Activated CD4-positive, alpha-beta T cell treated with anti-CD3 and anti-CD28 coated beads for 1 hour (primary cell): ENCODE measurements at regions not wholly inside any gene's neighbourhood (a gene's known extent, or its start where the extent isn't known, plus 50 kb on each side); places are given as distances from the start of the nearest gene placed in this dataset.

ENCODE experiments used
- DNase-seq: peaks from one replicate; pipeline ENCODE4 v3.0.0-alpha.2; 2020

GRCh38 chr17:77507111-77507885 lies 366.5 kb downstream of the SEC14L1 start:
- no peak for DNase-seq

DNA sequence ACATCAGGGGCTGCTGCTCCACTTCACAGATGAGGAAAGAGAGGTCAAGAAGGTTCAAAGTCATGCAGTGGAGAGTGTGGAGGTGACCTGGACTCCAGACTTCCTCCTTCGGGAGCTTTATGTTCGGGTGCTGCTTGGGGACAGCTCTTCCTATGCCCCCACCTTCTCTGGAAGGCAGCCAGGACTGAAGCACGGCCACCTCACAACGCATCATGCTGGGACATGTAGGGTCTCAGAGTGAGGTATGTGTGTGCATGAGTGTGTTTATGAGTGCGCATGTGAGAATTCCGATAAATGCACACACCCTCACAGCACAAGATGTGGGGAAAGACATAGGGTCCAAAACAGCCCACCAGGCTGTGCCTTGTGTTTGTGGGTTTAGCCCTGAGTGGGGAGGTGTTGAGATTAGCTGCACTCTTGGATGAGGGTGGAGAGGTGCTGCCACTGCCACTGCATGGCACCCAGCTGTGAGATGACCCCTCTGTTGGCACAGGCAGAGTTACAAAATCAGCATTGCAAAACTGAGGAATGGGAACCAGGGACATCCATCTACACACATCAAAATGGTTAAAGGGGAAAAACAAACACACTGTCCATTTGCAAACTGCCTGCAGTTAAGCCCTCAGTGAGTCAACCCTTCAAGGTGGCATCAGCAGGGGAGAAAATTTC lies 367.4 kb downstream of the SEC14L1 start:
- no peak for DNase-seq

GRCh38 chr17:77509089-77509488 lies 368.3 kb downstream of the SEC14L1 start:
- DNase-seq, result no peak

GRCh38 chr17:77509599-77509998 lies 368.8 kb downstream of the SEC14L1 start:
- DNase-seq, result no peak

DNA sequence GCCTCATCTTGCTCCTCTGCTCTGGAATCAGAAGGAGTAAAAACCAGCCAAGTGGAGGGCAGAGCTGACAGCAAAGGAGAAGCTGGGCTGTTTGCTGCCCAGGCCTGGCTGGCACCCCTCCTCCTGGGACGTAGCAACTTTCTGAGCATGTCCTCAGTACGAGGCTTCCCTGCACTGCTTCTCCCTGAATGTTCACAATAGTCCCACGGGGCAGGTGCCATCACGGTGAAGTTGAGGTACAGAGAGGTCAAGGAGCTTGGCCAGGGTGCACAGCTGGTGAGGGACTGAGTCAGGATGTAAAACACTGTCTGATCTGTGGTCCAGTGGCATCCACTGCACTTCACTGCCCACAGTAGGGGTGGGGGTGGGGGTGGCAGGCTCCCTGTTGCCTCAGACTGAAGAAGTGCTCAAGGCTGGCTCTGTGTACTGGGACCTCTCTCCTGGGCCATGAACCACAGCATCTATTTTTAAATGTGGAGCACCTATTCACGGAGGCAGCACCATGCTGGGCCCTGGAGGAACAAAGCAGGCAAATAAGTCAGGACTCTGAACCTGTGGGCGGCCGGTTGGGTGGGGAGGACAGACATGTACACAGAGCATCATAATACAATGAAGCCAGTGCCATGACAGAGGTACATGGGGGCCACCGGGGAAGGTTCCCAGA lies 369.5 kb downstream of the SEC14L1 start:
- DNase-seq, result no peak

- DNase-seq, result no peak
Measured at GRCh38 chr17:77511514-77512061, 370.8 kb downstream of the SEC14L1 start.

DNA sequence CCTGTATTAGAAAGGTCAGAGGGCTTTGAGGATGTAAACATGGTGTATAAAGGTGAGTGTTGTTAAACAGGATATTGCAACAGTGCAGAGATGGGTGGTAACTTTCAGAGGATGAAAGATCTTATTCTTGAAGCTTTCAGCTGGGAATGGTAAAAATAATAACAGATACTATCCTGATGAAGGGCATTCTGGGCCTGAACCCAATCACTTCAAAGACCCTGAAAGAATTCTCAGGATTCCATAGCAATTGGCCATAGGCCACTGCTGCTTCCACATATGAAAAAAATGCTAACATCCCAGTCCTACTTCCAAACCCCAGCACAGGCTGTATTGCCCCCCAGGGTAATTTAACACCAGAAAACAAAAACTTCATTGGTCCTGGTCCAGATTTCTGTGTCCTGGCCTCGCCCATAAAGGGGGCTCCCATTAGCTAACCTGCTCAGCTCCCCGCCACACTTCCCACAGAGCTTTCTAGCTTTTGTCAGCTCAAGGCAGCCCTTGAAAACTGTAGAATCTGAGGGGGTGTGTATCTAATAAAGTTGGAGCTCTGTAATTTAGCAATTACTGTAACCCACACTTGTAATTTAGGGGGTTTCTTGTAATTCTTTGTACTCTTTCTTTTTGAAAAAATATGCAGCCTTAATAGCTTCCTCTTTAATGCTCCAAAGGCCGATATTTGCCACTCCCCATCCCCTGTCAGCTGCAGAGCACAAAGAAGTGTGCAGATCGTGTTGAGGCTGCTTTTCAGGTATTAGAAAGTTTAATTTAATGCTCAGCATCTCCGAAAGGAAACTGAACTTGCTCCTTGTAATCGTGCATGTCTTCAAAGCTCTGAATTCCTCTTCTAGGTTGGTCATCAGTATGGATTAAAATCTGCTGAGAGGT lies 371.5 kb downstream of the SEC14L1 start:
- DNase-seq, result no peak

DNA sequence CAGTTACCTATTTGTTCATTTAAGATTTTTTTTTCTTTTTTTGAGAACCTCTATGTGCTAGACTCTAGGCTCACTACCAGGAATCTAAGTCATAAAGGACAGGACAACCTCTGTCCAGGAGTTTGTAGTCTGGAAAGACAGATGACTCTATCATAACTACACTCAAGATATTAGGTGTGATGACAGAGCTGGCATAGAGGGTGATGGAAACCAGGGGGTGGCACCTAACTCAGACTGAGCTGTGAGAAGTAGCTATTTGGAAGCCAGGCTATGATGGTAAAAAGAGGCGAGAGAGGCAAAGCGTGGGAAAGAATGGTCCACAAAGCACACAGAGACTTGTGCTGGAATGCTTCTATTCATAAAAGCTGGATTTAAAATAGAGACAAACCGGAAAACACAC lies 372.3 kb downstream of the SEC14L1 start:
- no peak for DNase-seq

DNA sequence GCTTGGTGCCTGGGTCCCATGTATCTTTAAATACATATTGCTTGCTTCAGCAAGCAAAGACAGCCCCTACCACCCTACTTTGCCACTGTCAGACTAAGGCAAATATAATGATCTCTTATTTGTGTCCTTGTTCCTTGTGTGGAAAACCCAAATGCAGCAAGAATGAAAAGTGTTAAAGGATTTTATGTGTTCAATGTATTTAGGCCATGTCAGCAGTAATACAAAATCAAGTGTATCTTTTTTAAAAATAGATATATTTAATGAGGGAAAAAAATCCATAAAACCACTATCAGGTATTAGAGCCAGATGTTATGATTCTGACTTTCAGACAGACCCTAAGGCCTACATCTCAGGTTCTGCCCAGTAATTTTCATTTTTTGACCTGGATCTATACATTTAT lies 374.5 kb downstream of the SEC14L1 start:
- DNase-seq, result no peak

- DNase-seq, result no peak
Measured at GRCh38 chr17:77516902-77517301, 376.1 kb downstream of the SEC14L1 start.

- no peak for DNase-seq
Measured at GRCh38 chr17:77521076-77521475, 380.3 kb downstream of the SEC14L1 start.

- no peak for DNase-seq
Measured at GRCh38 chr17:77523540-77523939, 382.8 kb downstream of the SEC14L1 start.

- no peak for DNase-seq
Measured at GRCh38 chr17:77526259-77526711, 385.5 kb downstream of the SEC14L1 start.

GRCh38 chr17:77526728-77527350 lies 386.1 kb downstream of the SEC14L1 start:
- no peak for DNase-seq

DNA sequence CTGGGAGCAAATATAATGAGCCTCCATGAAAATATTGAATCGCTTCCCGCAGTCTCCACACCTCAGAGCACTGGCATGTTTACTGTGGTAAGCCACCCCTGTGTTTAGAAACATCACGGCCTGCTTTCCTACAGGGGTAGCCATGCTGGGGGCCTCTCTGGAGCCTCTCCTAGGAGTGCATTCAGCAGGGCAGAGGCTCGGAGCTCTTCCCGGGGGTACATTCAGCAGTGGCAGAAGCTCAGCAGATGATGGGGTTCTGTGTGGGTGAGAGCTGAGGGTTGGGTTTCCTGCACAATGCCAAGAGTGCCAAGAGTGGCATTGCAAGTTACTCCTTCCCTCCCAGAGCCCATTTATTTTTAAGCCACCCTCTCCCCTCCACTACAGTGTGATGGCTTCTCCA lies 386.6 kb downstream of the SEC14L1 start:
- DNase-seq, result no peak

DNA sequence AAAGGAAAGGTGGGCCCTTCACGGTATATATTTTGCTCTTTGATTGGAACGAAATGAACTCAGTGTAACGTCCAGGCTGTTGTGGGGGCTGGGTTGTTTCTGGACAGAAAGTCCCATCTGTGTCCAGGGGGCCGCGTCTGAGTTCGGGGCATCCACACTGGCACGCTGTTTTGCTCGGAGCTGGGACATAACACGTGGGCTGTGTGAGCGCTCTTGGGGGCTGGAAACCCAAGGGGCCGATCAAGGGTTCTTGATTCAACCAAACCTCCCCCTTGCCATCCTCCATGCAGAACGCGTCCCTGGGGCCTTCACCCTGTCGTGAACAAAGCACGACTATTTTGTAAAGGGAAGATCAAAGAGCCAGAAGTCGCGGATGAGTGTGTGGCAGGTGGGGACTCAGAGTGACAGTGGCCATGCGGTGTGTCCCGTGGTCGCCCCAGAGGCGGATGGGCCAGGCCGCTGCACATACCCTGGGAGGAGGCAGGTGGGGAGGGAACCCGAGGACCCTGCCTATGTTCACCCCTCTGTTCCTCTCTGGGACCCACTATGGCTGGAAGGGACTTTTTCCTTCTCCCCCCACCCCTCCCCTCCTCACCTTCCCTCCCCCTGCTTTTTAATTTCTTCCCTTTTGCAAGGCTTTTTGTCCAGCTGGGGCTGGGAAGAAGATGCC lies 387.2 kb downstream of the SEC14L1 start:
- DNase-seq, result no peak

DNA sequence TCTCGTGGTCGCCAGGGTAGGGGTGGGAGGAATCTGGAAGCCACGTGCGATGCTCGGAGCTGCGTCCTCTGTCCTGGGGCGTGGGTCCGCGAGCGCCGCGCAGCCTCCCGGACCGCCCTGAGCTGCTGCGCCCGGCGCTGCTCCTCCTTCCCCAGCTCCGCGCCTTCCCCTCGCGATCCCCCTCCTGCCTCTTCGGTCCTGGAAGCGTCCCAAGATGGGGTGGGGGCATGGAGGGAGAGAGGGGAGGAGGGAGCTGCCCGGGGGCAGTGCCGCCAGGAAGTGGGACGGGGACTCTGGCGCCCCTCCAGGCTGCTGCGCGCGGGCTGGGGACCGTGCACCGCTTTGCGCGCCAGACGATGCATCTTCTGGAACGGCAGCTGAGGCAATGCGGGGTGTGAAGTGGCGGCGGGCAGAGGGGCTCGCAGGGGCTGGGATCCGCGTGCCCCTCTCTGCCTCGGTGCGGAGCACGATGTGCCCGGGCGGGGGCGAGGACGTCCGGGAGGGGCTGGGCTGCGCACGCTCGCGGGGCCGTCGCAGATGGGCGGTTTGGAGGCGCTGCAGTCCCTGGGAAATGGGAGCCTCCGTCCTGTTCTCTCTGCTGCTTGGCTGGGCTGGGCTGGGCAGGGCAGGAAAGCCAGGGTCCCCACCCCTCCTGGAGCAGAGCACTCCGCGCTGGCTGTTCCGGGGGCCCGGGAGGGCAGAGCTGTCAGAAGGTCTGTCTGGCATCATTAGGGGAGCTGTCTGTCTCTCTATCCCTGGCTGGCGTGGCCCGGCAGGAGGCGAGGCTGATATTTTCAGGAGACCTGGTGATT lies 388.0 kb downstream of the SEC14L1 start:
- DNase-seq, result no peak

GRCh38 chr17:77529328-77529650 lies 388.5 kb downstream of the SEC14L1 start:
- no peak for DNase-seq

DNA sequence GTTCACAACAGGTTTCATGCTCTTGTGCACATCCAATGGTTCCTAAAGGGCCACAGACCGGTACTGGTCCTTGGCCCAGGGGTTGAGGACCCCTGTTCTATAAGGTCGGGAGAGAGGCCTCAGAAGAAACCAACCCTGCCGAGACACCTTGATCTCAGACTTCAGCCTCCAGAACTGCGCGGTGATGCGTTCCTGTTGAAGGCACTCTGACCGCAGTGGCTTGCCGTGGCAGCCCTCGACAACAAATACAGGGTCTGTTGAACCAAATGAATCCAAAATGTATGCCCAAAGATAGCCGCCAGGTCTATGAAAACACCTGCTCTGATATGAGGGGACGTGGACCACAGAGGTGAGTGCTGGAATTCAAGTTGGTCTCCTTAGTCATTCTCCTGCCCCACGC lies 389.8 kb downstream of the SEC14L1 start:
- no peak for DNase-seq

GRCh38 chr17:77531002-77531401 lies 390.2 kb downstream of the SEC14L1 start:
- DNase-seq, result no peak

DNA sequence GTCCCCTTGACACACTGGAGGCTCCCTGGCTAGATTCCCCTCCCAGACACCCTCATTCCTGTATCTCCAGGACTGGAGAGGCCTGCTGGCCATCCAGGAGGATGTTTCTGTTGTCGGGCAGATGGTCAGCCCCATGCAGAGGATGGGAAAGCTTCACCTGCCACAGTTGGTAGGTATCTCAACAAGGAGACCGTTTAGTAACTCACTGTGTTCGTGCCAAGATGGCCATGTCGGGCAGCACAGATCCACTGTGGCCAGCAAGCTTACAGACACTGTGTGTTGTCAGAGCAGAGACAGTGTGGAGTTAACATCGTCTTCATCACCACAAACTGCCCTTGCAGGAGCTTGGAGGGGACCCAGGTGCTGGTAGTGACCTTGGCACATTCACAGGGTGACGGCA lies 390.9 kb downstream of the SEC14L1 start:
- DNase-seq, result no peak
